Parathyroid adenoma (tissue), 2 donors: ENCODE measurements at regions not wholly inside any gene's neighbourhood (a gene's known extent, or its start where the extent isn't known, plus 50 kb on each side); places are given as distances from the start of the nearest gene placed in this dataset.

Source experiments
- H2AFZ ChIP-seq: fragments of 300-600 bp; sonication (generic); one replicate; pipeline ENCODE4 v1.7.0; 2017; ENCODE audit warnings: antibody characterized with exemption, mild to moderate bottlenecking
- H3K27ac ChIP-seq: fragments of 300-600 bp; sonication (generic); one replicate; pipeline ENCODE4 v1.7.0; 2017
- H3K27me3 ChIP-seq: fragments of 300-600 bp; sonication (generic); one replicate; pipeline ENCODE4 v1.7.0; 2017; ENCODE audit warnings: low read length; ENCODE audit not compliant: control insufficient read depth, insufficient read depth
- H3K36me3 ChIP-seq: fragments of 300-600 bp; sonication (generic); one replicate; pipeline ENCODE4 v1.7.0; 2017; ENCODE audit warnings: low read length; ENCODE audit not compliant: control insufficient read depth, insufficient read depth
- H3K4me1 ChIP-seq: fragments of 300-600 bp; sonication (generic); one replicate; pipeline ENCODE4 v1.7.0; 2017; ENCODE audit warnings: control low read depth
- H3K4me2 ChIP-seq: fragments of 300-600 bp; sonication (generic); one replicate; pipeline ENCODE4 v1.7.0; 2017; ENCODE audit warnings: low read length
- H3K4me3 ChIP-seq: fragments of 300-600 bp; sonication (generic); one replicate; pipeline ENCODE4 v1.7.0; 2017; ENCODE audit warnings: low read depth, low read length
- H3K79me2 ChIP-seq: fragments of 300-600 bp; sonication (generic); one replicate; pipeline ENCODE4 v1.7.0; 2017; ENCODE audit warnings: control low read depth
- H3K9ac ChIP-seq: fragments of 300-600 bp; sonication (generic); one replicate; pipeline ENCODE4 v1.7.0; 2017; ENCODE audit warnings: mild to moderate bottlenecking
- H3K9me3 ChIP-seq: fragments of 300-600 bp; sonication (generic); one replicate; pipeline ENCODE4 v1.7.0; 2017; ENCODE audit warnings: low read length; ENCODE audit not compliant: control insufficient read depth
- TF ChIP-seq, protein P1 (sequence below): fragments of 300-600 bp; sonication (generic); IDR thresholded peaks from one replicate; pipeline ENCODE4 v1.7.0; 2017; ENCODE audit warnings: antibody characterized with exemption, mild to moderate bottlenecking
- donor health status: primary hyperparathyroidism.

- Histone ChIP-seq H3K4me1 (peaks cover 9% of the 10 kb centered on the region), H3K4me2 (no peak overlapping the region), H3K36me3 (no peaks in the 10 kb centered on the region), H3K27me3 (no peaks in the 10 kb centered on the region), H3K9me3 (no peaks in the 10 kb centered on the region), H3K9ac (no peak overlapping the region), H3K27ac (no peak overlapping the region), H3K4me3 (no peak overlapping the region), H2AFZ (no peak overlapping the region), H3K79me2 (no peaks in the 10 kb centered on the region)
- TF ChIP-seq, protein P1, sequence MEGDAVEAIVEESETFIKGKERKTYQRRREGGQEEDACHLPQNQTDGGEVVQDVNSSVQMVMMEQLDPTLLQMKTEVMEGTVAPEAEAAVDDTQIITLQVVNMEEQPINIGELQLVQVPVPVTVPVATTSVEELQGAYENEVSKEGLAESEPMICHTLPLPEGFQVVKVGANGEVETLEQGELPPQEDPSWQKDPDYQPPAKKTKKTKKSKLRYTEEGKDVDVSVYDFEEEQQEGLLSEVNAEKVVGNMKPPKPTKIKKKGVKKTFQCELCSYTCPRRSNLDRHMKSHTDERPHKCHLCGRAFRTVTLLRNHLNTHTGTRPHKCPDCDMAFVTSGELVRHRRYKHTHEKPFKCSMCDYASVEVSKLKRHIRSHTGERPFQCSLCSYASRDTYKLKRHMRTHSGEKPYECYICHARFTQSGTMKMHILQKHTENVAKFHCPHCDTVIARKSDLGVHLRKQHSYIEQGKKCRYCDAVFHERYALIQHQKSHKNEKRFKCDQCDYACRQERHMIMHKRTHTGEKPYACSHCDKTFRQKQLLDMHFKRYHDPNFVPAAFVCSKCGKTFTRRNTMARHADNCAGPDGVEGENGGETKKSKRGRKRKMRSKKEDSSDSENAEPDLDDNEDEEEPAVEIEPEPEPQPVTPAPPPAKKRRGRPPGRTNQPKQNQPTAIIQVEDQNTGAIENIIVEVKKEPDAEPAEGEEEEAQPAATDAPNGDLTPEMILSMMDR = no peak
These were observed 294.6 kb upstream of the TGFBR2 start for GRCh38 chr3:30311781-30312180.

DNA sequence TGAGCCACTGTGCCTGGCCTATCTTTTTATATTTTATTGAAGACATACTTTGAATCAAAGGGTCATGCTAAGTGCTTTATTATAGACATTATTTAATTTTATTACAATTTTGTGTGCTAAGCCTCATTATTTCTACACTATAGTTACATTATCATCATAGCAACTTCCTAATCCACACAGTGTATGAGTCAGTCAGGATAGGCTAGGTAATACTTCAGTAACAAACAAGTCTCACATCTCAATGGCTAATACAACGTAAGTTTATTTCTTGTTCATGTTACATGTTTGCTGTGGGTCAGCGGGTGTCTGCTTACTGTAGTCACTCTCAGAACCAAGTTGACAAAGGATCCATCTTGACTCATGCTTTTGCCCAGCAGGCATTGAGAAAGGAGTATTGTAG lies 292.6 kb upstream of the TGFBR2 start:
- H3K27ac ChIP-seq = no peak overlapping the region
- TF ChIP-seq, protein P1 = no peak
- H3K9me3 ChIP-seq = no peaks in the 10 kb centered on the region
- no peaks in the 10 kb centered on the region for H3K36me3 ChIP-seq
- no peak overlapping the region for H3K9ac ChIP-seq
- H2AFZ ChIP-seq = no peak overlapping the region
- no peak overlapping the region for H3K4me3 ChIP-seq
- H3K4me1 ChIP-seq = peaks cover 9% of the 10 kb centered on the region
- H3K27me3 ChIP-seq = no peaks in the 10 kb centered on the region
- H3K4me2 ChIP-seq = no peak overlapping the region
- no peaks in the 10 kb centered on the region for H3K79me2 ChIP-seq

GRCh38 chr3:30314757-30315325 lies 291.6 kb upstream of the TGFBR2 start:
- no peak overlapping the region for H3K4me2 ChIP-seq
- TF ChIP-seq, protein P1 = no peak
- H3K4me1 ChIP-seq = peaks cover 9% of the 10 kb centered on the region
- H2AFZ ChIP-seq = no peak overlapping the region
- H3K36me3 ChIP-seq = no peaks in the 10 kb centered on the region
- no peak overlapping the region for H3K27ac ChIP-seq
- H3K27me3 ChIP-seq = no peaks in the 10 kb centered on the region
- no peaks in the 10 kb centered on the region for H3K79me2 ChIP-seq
- H3K4me3 ChIP-seq = no peak overlapping the region
- no peak overlapping the region for H3K9ac ChIP-seq
- no peaks in the 10 kb centered on the region for H3K9me3 ChIP-seq

GRCh38 chr3:30315447-30315846 lies 291.0 kb upstream of the TGFBR2 start:
- Histone ChIP-seq H3K79me2 (no peaks in the 10 kb centered on the region), H3K9ac (no peak overlapping the region), H3K4me3 (no peak overlapping the region), H3K36me3 (no peaks in the 10 kb centered on the region), H3K4me1 (peaks cover 5% of the 10 kb centered on the region), H3K27ac (no peak overlapping the region), H3K9me3 (no peaks in the 10 kb centered on the region), H3K4me2 (no peak overlapping the region), H3K27me3 (no peaks in the 10 kb centered on the region), H2AFZ (no peak overlapping the region)
- TF ChIP-seq, protein P1 = no peak

DNA sequence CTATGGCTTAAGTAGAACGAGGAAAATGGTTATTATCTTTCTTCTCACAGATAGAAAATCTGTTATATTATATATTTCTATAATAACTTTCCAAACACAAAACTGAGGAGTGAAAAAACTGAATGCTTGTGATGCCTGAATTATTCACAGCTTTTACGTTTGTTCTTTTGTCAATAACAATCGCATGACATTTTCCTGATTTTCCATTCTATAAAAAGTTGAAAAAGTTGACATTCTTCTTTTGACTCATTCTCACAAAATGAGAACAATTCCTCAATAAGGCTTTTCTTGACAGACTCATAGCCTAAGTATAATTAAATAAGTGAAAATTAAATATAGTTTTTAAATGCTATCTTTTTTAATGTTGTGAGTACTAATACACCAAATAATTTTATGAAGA lies 288.8 kb upstream of the TGFBR2 start:
- TF ChIP-seq, protein P1 = no peak
- Histone ChIP-seq H3K36me3 (no peaks in the 10 kb centered on the region), H3K4me1 (no peaks in the 10 kb centered on the region), H3K79me2 (no peaks in the 10 kb centered on the region), H3K27me3 (no peaks in the 10 kb centered on the region), H3K9ac (no peak overlapping the region), H3K27ac (no peak overlapping the region), H2AFZ (no peak overlapping the region), H3K9me3 (no peaks in the 10 kb centered on the region), H3K4me2 (no peak overlapping the region), H3K4me3 (no peak overlapping the region)
